ENCODE measurements at regions not wholly inside any gene's neighbourhood (a gene's known extent, or its start where the extent isn't known, plus 50 kb on each side); places are given as distances from the start of the nearest gene placed in this dataset.
"Not testable (repeated sequence)": the region's sequence is repeated elsewhere in the genome, so short reads cannot be mapped to it uniquely, and the experiment has no call there.

- DNase-seq: peak; percentile 51
Observed at GRCh38 chr9:29208670-29209069, 1635.4 kb upstream of the C9orf72 start.

GRCh38 chr9:29209748-29210291 is 1636.5 kb upstream of the C9orf72 start:
- peak; percentile 38 for DNase-seq

- DNase-seq: no peak
Observed at GRCh38 chr9:29211003-29211579, 1637.8 kb upstream of the C9orf72 start.

GRCh38 chr9:29211580-29212396 is 1638.5 kb upstream of the C9orf72 start:
- peak; percentile 61 for DNase-seq

- peak; percentile 60 for DNase-seq
Observed at GRCh38 chr9:29212397-29213387, 1639.4 kb upstream of the C9orf72 start.

- DNase-seq: peak; percentile 70
Observed at GRCh38 chr9:29213417-29214153, 1640.3 kb upstream of the C9orf72 start, which contains the start of gene LINGO2. TSS of gene LINGO2 (minus strand) at chr9:29213601.

- peak; percentile 87 for DNase-seq
Observed at GRCh38 chr9:29214154-29214689, 1640.9 kb upstream of the C9orf72 start.

GRCh38 chr9:29214690-29215253 is 1641.5 kb upstream of the C9orf72 start:
- DNase-seq: no peak

- no peak for DNase-seq
Observed at GRCh38 chr9:29217966-29218365, 1644.7 kb upstream of the C9orf72 start.

- DNase-seq: no peak
Observed at GRCh38 chr9:29220596-29221251, 1647.4 kb upstream of the C9orf72 start.

GRCh38 chr9:29228558-29228957 is 1655.3 kb upstream of the C9orf72 start:
- DNase-seq: no peak

- DNase-seq: no peak
Observed at GRCh38 chr9:29230931-29231330, 1657.7 kb upstream of the C9orf72 start.

GRCh38 chr9:29233193-29233592 is 1659.9 kb upstream of the C9orf72 start:
- DNase-seq: no peak

GRCh38 chr9:29241320-29241719 is 1668.0 kb upstream of the C9orf72 start:
- no peak for DNase-seq

GRCh38 chr9:29245351-29245750 is 1672.1 kb upstream of the C9orf72 start:
- DNase-seq: no peak

GRCh38 chr9:29270400-29270799 is 1697.1 kb upstream of the C9orf72 start:
- not testable (repeated sequence) for DNase-seq

- no peak for DNase-seq
Observed at GRCh38 chr9:29282121-29282520, 1708.8 kb upstream of the C9orf72 start.

GRCh38 chr9:29285818-29286217 is 1712.5 kb upstream of the C9orf72 start:
- DNase-seq: peak; percentile 0

- no peak for DNase-seq
Observed at GRCh38 chr9:29289365-29289764, 1716.1 kb upstream of the C9orf72 start.

- no peak for DNase-seq
Observed at GRCh38 chr9:29290516-29290915, 1717.2 kb upstream of the C9orf72 start.

GRCh38 chr9:29297592-29297991 is 1724.3 kb upstream of the C9orf72 start:
- DNase-seq: no peak

Data from COR-L47 (cell line).